ENCODE measurements at regions not wholly inside any gene's neighbourhood (a gene's known extent, or its start where the extent isn't known, plus 50 kb on each side); places are given as distances from the start of the nearest gene placed in this dataset.

DNA sequence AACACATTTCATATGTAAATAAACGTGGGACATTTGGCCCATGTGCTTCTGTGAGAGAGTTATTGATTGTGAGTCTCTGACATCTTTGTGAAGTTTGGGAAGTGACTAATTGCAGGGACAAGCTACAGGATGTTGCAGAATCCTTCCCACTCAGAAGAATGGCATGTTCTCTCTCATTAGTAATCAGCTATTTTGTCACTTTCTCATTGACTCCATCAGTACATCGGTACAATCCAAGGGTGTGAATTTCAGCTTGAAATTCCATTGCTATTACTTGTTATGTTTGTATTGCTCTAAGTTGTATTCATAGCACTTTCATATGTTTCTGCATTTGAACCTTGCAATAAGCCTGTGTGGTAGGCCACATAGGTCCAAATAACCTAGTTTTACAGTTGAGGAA lies 100.0 kb upstream of the KCNMA1 start:
- TF ChIP-seq, protein P1, sequence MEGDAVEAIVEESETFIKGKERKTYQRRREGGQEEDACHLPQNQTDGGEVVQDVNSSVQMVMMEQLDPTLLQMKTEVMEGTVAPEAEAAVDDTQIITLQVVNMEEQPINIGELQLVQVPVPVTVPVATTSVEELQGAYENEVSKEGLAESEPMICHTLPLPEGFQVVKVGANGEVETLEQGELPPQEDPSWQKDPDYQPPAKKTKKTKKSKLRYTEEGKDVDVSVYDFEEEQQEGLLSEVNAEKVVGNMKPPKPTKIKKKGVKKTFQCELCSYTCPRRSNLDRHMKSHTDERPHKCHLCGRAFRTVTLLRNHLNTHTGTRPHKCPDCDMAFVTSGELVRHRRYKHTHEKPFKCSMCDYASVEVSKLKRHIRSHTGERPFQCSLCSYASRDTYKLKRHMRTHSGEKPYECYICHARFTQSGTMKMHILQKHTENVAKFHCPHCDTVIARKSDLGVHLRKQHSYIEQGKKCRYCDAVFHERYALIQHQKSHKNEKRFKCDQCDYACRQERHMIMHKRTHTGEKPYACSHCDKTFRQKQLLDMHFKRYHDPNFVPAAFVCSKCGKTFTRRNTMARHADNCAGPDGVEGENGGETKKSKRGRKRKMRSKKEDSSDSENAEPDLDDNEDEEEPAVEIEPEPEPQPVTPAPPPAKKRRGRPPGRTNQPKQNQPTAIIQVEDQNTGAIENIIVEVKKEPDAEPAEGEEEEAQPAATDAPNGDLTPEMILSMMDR (IDR thresholded peaks at IDR 0.05), result no peak
- no peak for TF ChIP-seq POLR2A (IDR thresholded peaks at IDR 0.05)
